K562 (cell line): ENCODE measurements at regions not wholly inside any gene's neighbourhood (a gene's known extent, or its start where the extent isn't known, plus 50 kb on each side); places are given as distances from the start of the nearest gene placed in this dataset.

Source experiments
- BRD4 ChIP-seq: fragments of 200-600 bp; sonication (generic); IDR thresholded peaks from 2 replicates; pipeline ENCODE4 v1.6.1; 2017; ENCODE audit warnings: inconsistent platforms
- CEBPB ChIP-seq: fragments of 450-650 bp; IDR thresholded peaks from 2 replicates; pipeline ENCODE4 v1.6.1; 2016; ENCODE audit warnings: missing genetic modification characterization, missing compliant biosample characterization
- CTCF ChIP-seq, 3 experiments: IDR thresholded peaks in 2 of 3; conservative IDR thresholded peaks in 1 of 3; 2 replicates each; pipeline ENCODE4 v1.5.1; 2011 to 2012; ENCODE audit warnings: low read length in 3 of 3, mild to moderate bottlenecking in 3 of 3, control low read depth in 2 of 3, improper control_type of control experiment in 1 of 3, inconsistent platforms in 1 of 3, low read depth in 1 of 3, mixed read lengths in 1 of 3, moderate library complexity in 1 of 3; ENCODE audit not compliant: insufficient read depth in 2 of 3
- EGR1 ChIP-seq: fragments of 450-650 bp; conservative IDR thresholded peaks from 2 replicates; pipeline ENCODE4 v1.6.1; 2017; ENCODE audit warnings: mild to moderate bottlenecking
- EP300 ChIP-seq: IDR thresholded peaks from 2 replicates; pipeline ENCODE4 v1.6.1; 2012; ENCODE audit warnings: low read length, improper control_type of control experiment
- GATA2 ChIP-seq: sonication (generic); formaldehyde crosslinking; IDR thresholded peaks from 2 replicates; pipeline ENCODE4 v1.4.0; 2020; ENCODE audit warnings: mild to moderate bottlenecking, missing genetic modification reagents
- HDAC1 ChIP-seq, 2 experiments: fragments of 450-650 bp; IDR thresholded peaks; 2 replicates each; pipeline ENCODE4 v1.6.1; 2016 to 2017; ENCODE audit warnings: inconsistent platforms in 1 of 2, mild to moderate bottlenecking in 1 of 2, moderate library complexity in 1 of 2
- HNRNPH1 ChIP-seq: fragments of 200-400 bp; formaldehyde crosslinking; optimal IDR thresholded peaks from 2 replicates; pipeline ENCODE3; 2017; ENCODE audit warnings: low read depth, mild to moderate bottlenecking, low read length, moderate library complexity
- MTA3 ChIP-seq: fragments of 450-650 bp; formaldehyde crosslinking; IDR thresholded peaks from 2 replicates; pipeline ENCODE4 v1.6.1; 2017; ENCODE audit warnings: mild to moderate bottlenecking, borderline replicate concordance
- POLR2AphosphoS2 ChIP-seq: IDR thresholded peaks from 2 replicates; pipeline ENCODE4 v1.6.1; 2012; ENCODE audit warnings: low read length, improper control_type of control experiment
- SIX5 ChIP-seq, 2 experiments: IDR thresholded peaks; 2 replicates each; pipeline ENCODE4 v1.6.1; 2011; ENCODE audit warnings: low read length in 2 of 2, borderline replicate concordance in 1 of 2, low read depth in 1 of 2, mild to moderate bottlenecking in 1 of 2, moderate library complexity in 1 of 2; ENCODE audit not compliant: insufficient read depth in 1 of 2
- SMC3 ChIP-seq: conservative IDR thresholded peaks from 2 replicates; pipeline ENCODE4 v1.6.1; 2011; ENCODE audit warnings: low read depth, low read length, improper control_type of control experiment; ENCODE audit not compliant: insufficient read depth

DNA sequence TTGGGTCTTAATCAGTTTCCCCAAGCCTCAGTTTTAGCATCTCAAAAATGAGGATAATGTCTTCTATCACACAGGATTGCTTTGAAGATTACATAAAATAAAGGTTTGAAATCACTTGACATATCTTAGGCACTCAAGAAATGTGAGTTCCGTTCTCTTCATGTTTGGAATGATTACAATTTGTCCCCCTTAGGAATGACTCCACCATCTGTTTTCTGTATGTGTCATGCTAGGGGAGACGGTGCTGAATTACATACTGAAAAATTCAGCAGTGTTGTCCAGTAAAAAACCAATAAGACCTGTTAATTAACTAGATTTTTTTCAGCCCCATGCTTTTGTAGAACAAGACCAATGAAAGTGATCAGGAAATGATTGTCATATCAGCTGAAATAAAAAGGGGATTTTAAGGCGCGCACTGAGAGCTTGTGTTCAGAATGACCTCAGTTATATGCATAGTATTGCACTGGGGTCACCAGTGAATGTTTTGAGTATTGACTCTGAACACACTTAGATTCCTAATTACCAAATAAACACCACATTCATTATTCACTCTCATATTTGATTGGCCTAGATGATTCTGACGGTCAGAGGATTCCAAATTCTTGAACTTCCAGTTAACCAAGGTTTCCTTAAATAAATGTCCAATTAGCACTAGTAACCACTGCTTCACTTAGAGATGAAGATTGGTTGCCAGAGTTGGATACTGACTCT, 114.5 kb upstream of the KCNK2 start:
- TF ChIP-seq BRD4 (no peak), HDAC1 (IDR thresholded peaks at IDR 0.05) (no peak), EGR1 (no peak), CEBPB (tag) (no peak), SIX5 (IDR thresholded peaks at IDR 0.05; ENCODE audit: borderline replicate concordance in 1 of 2, insufficient read depth in 1 of 2, low read depth in 1 of 2, low read length in 2 of 2) (no peak), POLR2AphosphoS2 (no peak), GATA2 (CRISPR knock-in tag) (no peak), EP300 (no peak), HNRNPH1 (no peak), SMC3 (no peak), MTA3 (no peak), CTCF (IDR thresholded peaks at IDR 0.05 in 2 of 3, conservative IDR thresholded peaks at IDR 0.05 in 1 of 3; ENCODE audit: insufficient read depth in 2 of 3, low read depth in 1 of 3, low read length in 3 of 3) (no peak)
